OCI-M1 (cell line): ENCODE measurements at regions not wholly inside any gene's neighbourhood (a gene's known extent, or its start where the extent isn't known, plus 50 kb on each side); places are given as distances from the start of the nearest gene placed in this dataset.
"Not testable (repeated sequence)": the region's sequence is repeated elsewhere in the genome, so short reads cannot be mapped to it uniquely, and the experiment has no call there.

Source experiments
- DNase-seq: peaks from one replicate; lab custom pipeline; 2025; lab: John Stamatoyannopoulos, UW

- DNase-seq, result no peak
Measured at GRCh38 chr3:20552605-20553275, 366.7 kb upstream of the SGO1 start.

- not testable (repeated sequence) for DNase-seq
Measured at GRCh38 chr3:20547361-20548269, 361.6 kb upstream of the SGO1 start.

GRCh38 chr3:20546636-20547035 is 360.6 kb upstream of the SGO1 start:
- no peak for DNase-seq

- no peak for DNase-seq
Measured at GRCh38 chr3:20543535-20544226, 357.7 kb upstream of the SGO1 start.

- DNase-seq, result no peak
Measured at GRCh38 chr3:20540066-20540465, 354.1 kb upstream of the SGO1 start.

GRCh38 chr3:20539666-20540065 is 353.7 kb upstream of the SGO1 start:
- DNase-seq, result no peak

GRCh38 chr3:20537234-20537633 is 351.2 kb upstream of the SGO1 start:
- peak; percentile 34 for DNase-seq

- no peak for DNase-seq
Measured at GRCh38 chr3:20529911-20530310, 343.9 kb upstream of the SGO1 start.

- DNase-seq, result no peak
Measured at GRCh38 chr3:20528180-20528770, 342.3 kb upstream of the SGO1 start.

- no peak for DNase-seq
Measured at GRCh38 chr3:20527368-20527767, 341.4 kb upstream of the SGO1 start.

- no peak for DNase-seq
Measured at GRCh38 chr3:20524328-20524727, 338.3 kb upstream of the SGO1 start.

GRCh38 chr3:20523293-20523692 is 337.3 kb upstream of the SGO1 start:
- DNase-seq, result no peak

- DNase-seq, result not testable (repeated sequence)
Measured at GRCh38 chr3:20517316-20517715, 331.3 kb upstream of the SGO1 start.

GRCh38 chr3:20516311-20516710 is 330.3 kb upstream of the SGO1 start:
- DNase-seq, result no peak

- DNase-seq, result no peak
Measured at GRCh38 chr3:20515834-20516233, 329.8 kb upstream of the SGO1 start.

- peak; percentile 80 for DNase-seq
Measured at GRCh38 chr3:20511863-20512505, 326.0 kb upstream of the SGO1 start.

- no peak for DNase-seq
Measured at GRCh38 chr3:20510396-20510795, 324.4 kb upstream of the SGO1 start.

GRCh38 chr3:20503394-20504082 is 317.5 kb upstream of the SGO1 start:
- no peak for DNase-seq

- no peak for DNase-seq
Measured at GRCh38 chr3:20490996-20491395, 305.0 kb upstream of the SGO1 start.

- DNase-seq, result no peak
Measured at GRCh38 chr3:20488151-20488550, 302.1 kb upstream of the SGO1 start.

- DNase-seq, result no peak
Measured at GRCh38 chr3:20484126-20484525, 298.1 kb upstream of the SGO1 start.
